ENCODE measurements at regions not wholly inside any gene's neighbourhood (a gene's known extent, or its start where the extent isn't known, plus 50 kb on each side); places are given as distances from the start of the nearest gene placed in this dataset.

- ChIA-PET POLR2A (ENCODE audit: partially characterized antibody) (no interaction called here), CTCF (ENCODE audit: partially characterized antibody) (no interaction called here)
- no peak overlapping the region for H2AK5ac ChIP-seq (ENCODE audit: low read depth, low read length)
- H2BK5ac ChIP-seq (ENCODE audit: low read depth, low read length) = no peak overlapping the region
- no peaks in the 10 kb centered on the region for H3K79me2 ChIP-seq (ENCODE audit: control insufficient read depth in 1 of 2, insufficient read depth in 2 of 2, low read length in 2 of 2)
- no peak overlapping the region for H3K23ac ChIP-seq (ENCODE audit: insufficient read length)
- 82% methylated on average over 4 of the region's 4 CpGs; no CpG with 5 or more reads in 1 of the 2 experiments for WGBS, 2 experiments (ENCODE audit: extremely low coverage in 1 of 2, insufficient coverage in 1 of 2, insufficient read length in 1 of 2, insufficient replicate concordance in 2 of 2, low coverage in 1 of 2, low lambda C conversion rate in 2 of 2, missing lambda C conversion rate in 1 of 2)
- H3K18ac ChIP-seq (ENCODE audit: extremely low read depth, low read length) = no peak overlapping the region
- no peak overlapping the region for H2BK12ac ChIP-seq (ENCODE audit: low read depth, low read length)
- no peak overlapping the region for H3K14ac ChIP-seq (ENCODE audit: insufficient read length)
- H2AFZ ChIP-seq (ENCODE audit: low read length) = no peak overlapping the region
- no peaks in the 10 kb centered on the region for H3K36me3 ChIP-seq (ENCODE audit: control insufficient read depth in 2 of 4, insufficient read depth in 4 of 4, low read length in 3 of 4)
- no peak overlapping the region for H4K5ac ChIP-seq (ENCODE audit: insufficient read length, low read depth, low read length)
- H3K79me1 ChIP-seq (ENCODE audit: low read depth, low read length) = no peaks in the 10 kb centered on the region
- no peak for DNase-seq (ENCODE audit: low read depth in 1 of 2, low spot score in 2 of 2)
- no peaks in the 10 kb centered on the region for H3K23me2 ChIP-seq (ENCODE audit: low read depth, low read length)
- no peak overlapping the region for H3K27ac ChIP-seq (ENCODE audit: low read depth, low read length)
- H3K4me2 ChIP-seq (ENCODE audit: insufficient read depth in 1 of 2, low read depth in 2 of 2, low read length in 2 of 2) = no peak overlapping the region
- no peak overlapping the region for H4K8ac ChIP-seq (ENCODE audit: extremely low read depth, insufficient read depth, low read length)
- no peak overlapping the region for H2BK120ac ChIP-seq (replicated peaks; ENCODE audit: low read depth, low read length)
- no peak overlapping the region for H3K4ac ChIP-seq (replicated peaks; ENCODE audit: insufficient read length, low read depth, low read length)
- H3K56ac ChIP-seq (replicated peaks; ENCODE audit: insufficient read length, low read depth, low read length) = no peak overlapping the region
- no peak for FAIRE-seq
- TF ChIP-seq GTF2F1 (IDR thresholded peaks at IDR 0.05; ENCODE audit: borderline replicate concordance, low read depth, low read length) (no peak), RFX5 (IDR thresholded peaks at IDR 0.05; ENCODE audit: borderline replicate concordance, low read depth, low read length) (no peak), TAF1 (IDR thresholded peaks at IDR 0.05; ENCODE audit: low read depth, low read length) (no peak)
- H2BK15ac ChIP-seq (ENCODE audit: low read length) = no peak overlapping the region
- H3K4me1 ChIP-seq (replicated peaks in 1 of 4; ENCODE audit: control insufficient read depth in 3 of 4, insufficient read depth in 4 of 4, low read length in 3 of 4) = peaks cover 0 to 4% (median 0%) of the 10 kb centered on the region in 4 experiments; a peak in 1 of 7 replicates
- H3K27me3 ChIP-seq (replicated peaks in 1 of 4; ENCODE audit: control insufficient read depth in 3 of 4, extremely low read depth in 1 of 4, insufficient read depth in 3 of 4, low read length in 3 of 4) = no peaks in the 10 kb centered on the region
- no peak overlapping the region for H4K91ac ChIP-seq (replicated peaks; ENCODE audit: insufficient read length, low read length)
- H4K20me1 ChIP-seq (replicated peaks in 1 of 2; ENCODE audit: control insufficient read depth in 1 of 2, insufficient read depth in 2 of 2, low read length in 2 of 2) = no peaks in the 10 kb centered on the region
- H3K9ac ChIP-seq (replicated peaks in 1 of 4; ENCODE audit: extremely low read depth in 1 of 4, low read depth in 3 of 4, low read length in 3 of 4) = no peak overlapping the region
- no peaks in the 10 kb centered on the region for H3K9me3 ChIP-seq (ENCODE audit: insufficient read depth in 2 of 2, low read depth in 1 of 2, low read length in 1 of 2)
- H2BK20ac ChIP-seq (ENCODE audit: low read length) = no peak overlapping the region
- H3K4me3 ChIP-seq (ENCODE audit: extremely low read depth in 1 of 4, insufficient read depth in 2 of 4, low read depth in 3 of 4, low read length in 4 of 4) = no peak overlapping the region
Measured at GRCh38 chr2:215758691-215759090, 254.7 kb downstream of the MREG start.

All from H1 (cell line).